GM10266 (cell line): ENCODE measurements at regions not wholly inside any gene's neighbourhood (a gene's known extent, or its start where the extent isn't known, plus 50 kb on each side); places are given as distances from the start of the nearest gene placed in this dataset.

Experiments used
- DNase-seq: peaks from one replicate; pipeline ENCODE4 v3.0.0; 2012; ENCODE audit errors: extremely low spot score
- CTCF ChIP-seq: IDR thresholded peaks from 2 replicates; pipeline ENCODE4 v1.5.1; 2012; ENCODE audit warnings: mild to moderate bottlenecking, low read depth; ENCODE audit not compliant: control insufficient read depth, insufficient read depth; ENCODE audit errors: missing control alignments

- no peak for DNase-seq
- no peak for TF ChIP-seq CTCF
Measured at GRCh38 chr9:71632776-71633175, 135.5 kb downstream of the CEMIP2 start.

GRCh38 chr9:71630377-71630995 is 137.8 kb downstream of the CEMIP2 start:
- no peak for DNase-seq
- TF ChIP-seq CTCF = no peak

- TF ChIP-seq CTCF = no peak
- no peak for DNase-seq
Measured at GRCh38 chr9:71629578-71630215, 138.6 kb downstream of the CEMIP2 start.

GRCh38 chr9:71628247-71628646 is 140.1 kb downstream of the CEMIP2 start:
- DNase-seq = no peak
- no peak for TF ChIP-seq CTCF

- DNase-seq = no peak
- no peak for TF ChIP-seq CTCF
Measured at GRCh38 chr9:71627537-71627936, 140.8 kb downstream of the CEMIP2 start.

- no peak for TF ChIP-seq CTCF
- no peak for DNase-seq
Measured at GRCh38 chr9:71626395-71626794, 141.9 kb downstream of the CEMIP2 start.

GRCh38 chr9:71624728-71625127 is 143.6 kb downstream of the CEMIP2 start:
- TF ChIP-seq CTCF = no peak
- DNase-seq = no peak
